Left colon (tissue), 2 donors: ENCODE measurements at regions not wholly inside any gene's neighbourhood (a gene's known extent, or its start where the extent isn't known, plus 50 kb on each side); places are given as distances from the start of the nearest gene placed in this dataset.
A peak's percentile ranks its signal among the peaks of the same experiment; 100 is the strongest.

ENCODE experiments used
- ATAC-seq: fragments of 200-7000 bp; cut with Tn5 transposase; one replicate; pipeline ENCODE4 v1.9.1; 2020; ENCODE audit warnings: mild to moderate bottlenecking, moderate library complexity
- DNase-seq, 2 donors: peaks; one replicate each; pipeline ENCODE4 v3.0.0-alpha.2; 2020
- intact Hi-C, 2 donors: fragments of 100-400 bp; cut with DNase I in 1 of 2; cut with micrococcal nuclease in 1 of 2; formaldehyde crosslinking; loops; one replicate each; pipeline versions ENCODE4 v1.11.2 to v1.14.0; 2022; cut with DNase I, micrococcal nuclease
- donor health status: DM: no; HTN: no; CAD: no.
- donor health status: DM: yes; HTN: yes; CAD: no.

DNA sequence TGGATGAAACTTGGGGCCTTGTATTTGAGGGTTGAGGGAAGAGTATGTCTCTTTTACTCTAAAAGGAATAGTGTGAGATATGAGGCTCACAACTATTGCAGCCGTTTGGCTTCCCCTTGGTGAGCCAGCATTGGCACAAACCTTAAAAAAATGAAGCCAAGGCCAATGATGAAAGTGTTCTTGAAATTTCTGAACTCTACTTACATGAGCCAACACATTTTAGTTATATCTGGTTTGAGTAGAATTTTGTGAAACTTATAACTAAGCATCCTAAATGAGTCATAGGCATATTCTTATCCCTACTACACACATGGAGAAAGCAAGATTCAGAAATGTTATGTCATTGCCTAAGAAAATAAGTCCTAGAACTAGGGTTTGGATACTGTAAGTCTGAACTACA is 55.3 kb upstream of the ACSS3 start:
- intact Hi-C loops = no loop called here
- no peak for ATAC-seq

DNA sequence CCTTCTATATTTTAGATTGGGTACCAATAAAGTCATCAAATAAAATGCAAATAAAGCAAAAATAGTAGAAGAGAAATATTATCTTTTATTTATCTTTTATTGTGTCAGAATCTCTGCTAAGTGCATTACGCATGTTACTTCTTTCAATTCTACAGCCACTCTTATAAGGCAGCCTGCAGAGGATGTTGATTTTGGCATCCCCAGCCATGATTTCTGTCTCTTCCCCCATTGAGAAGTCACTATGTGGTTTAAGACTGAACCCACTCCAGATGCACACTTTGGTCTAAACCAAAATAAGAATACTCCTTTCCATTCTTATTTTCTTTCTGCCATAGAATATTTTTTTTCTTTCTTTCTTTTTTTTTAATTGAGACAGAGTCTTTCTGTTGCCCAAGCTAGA is 56.0 kb upstream of the ACSS3 start:
- no peak for ATAC-seq
- intact Hi-C loops = no loop called here
- DNase-seq = no peak

More for the DNA sequence above, 55.3 kb upstream of the ACSS3 start:
- DNase-seq = no peak

DNA sequence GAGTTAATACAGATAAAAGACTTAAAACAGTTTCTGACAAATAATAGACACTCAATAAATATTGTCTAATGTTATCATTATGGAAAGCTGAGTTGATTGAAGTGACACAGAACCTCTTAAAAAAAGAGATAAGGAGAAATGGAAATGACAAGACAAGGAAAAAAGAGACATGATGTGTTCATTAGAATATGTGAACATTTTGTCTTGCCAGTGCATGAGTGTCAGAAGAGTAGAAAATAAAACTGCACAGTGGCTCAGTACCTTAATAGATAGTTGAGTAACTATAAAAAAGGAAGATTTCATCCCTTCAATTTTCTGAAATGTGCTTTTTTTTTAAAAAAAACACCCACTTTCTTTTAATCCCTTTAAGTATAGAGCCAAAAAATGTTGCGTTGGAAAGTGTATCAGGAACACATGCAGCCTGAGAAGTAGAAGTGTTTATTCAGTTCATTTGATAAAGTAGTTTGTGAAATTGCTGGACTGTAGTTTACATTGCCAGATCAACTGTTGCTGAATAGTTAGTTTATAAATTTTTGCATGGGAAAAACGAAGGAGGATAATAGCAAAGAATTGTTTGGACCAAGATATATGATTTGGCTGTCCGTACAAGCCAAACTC is 56.6 kb upstream of the ACSS3 start:
- DNase-seq (no peak), ATAC-seq (no peak)
- intact Hi-C loops = no loop called here

GRCh38 chr12:81017792-81018191 is 60.1 kb upstream of the ACSS3 start:
- DNase-seq (no peak), ATAC-seq (no peak)
- intact Hi-C loops = no loop called here

DNA sequence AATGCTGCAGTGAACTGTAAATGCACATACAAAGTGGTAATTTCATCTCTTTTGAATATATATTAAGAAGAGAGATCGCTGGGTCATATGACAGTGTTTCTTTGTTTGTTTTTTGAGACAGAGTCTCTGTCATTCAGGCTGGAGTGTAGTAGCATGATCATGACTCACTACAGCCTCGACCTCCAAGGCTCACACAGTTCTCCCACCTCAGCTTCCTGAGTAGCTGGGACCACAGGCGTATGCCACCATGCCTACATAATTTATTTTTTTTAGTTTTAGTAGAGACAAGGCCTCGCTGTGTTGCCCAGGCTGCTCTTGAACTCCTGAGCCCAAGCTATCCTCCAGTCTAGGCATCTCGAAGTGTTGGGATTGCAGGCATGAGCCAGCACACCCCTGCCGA is 62.4 kb upstream of the ACSS3 start:
- no peak for ATAC-seq
- no peak for DNase-seq
- intact Hi-C loops = no loop called here

GRCh38 chr12:81010641-81011040 is 67.2 kb upstream of the ACSS3 start:
- intact Hi-C loops = no loop called here
- no peak for DNase-seq
- no peak for ATAC-seq

DNA sequence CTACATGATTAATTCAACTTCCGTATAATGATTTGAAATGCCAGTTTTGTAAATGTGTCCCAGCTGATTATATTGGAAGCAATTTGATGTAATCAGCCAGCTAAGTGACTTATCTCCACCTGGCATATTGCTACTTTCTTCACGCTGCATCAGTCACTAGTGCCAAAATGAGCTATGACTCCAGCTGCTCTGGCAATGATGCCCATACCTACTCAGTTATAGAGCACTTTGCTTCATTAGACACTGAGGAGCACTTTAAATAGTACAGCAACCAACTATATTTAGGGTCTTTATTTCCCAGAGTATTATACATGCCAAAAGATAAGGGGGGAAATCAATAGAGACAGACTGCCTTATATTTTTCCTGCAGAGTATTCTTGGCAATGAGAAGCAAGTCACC is 67.9 kb upstream of the LIN7A start:
- intact Hi-C loops = no loop called here
- ATAC-seq (no peak), DNase-seq (no peak)

GRCh38 chr12:81000831-81001230 is 63.1 kb upstream of the LIN7A start:
- ATAC-seq (no peak), DNase-seq (no peak)
- intact Hi-C loops = no loop called here

DNA sequence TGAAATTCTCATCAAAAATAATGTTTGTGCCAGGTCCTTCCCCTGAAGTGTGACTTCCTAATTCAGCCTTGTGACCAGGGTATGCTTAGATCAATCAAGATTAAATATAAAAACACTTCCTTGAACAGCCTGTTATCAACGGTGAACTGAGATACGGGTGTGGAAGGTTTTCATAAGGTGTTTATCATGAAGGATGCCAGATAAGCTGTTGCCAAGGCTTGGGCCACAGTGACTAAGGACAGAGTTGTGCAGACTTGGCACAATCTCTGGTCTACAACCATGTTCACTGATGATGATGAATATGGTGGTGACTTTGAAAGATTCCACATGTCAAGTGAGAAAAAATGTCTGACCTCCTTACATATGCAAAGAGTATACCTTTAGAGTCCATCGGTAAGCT is 51.3 kb upstream of the LIN7A start:
- intact Hi-C loops = no loop called here
- DNase-seq = peak in 1 of 2 donors; percentile 25
- peak; percentile 87 for ATAC-seq
